GM12878 (cell line): ENCODE measurements at regions not wholly inside any gene's neighbourhood (a gene's known extent, or its start where the extent isn't known, plus 50 kb on each side); places are given as distances from the start of the nearest gene placed in this dataset.

ENCODE experiments used
- ATAC-seq: fragments of 200-7000 bp; cut with Tn5 transposase; 3 replicates; pipeline ENCODE4 v1.9.1; 2020; ENCODE audit warnings: mild to moderate bottlenecking, moderate library complexity
- BruUV-seq: library from RNA; stranded (reverse); fragments of 400-500 nt; replicated peaks from 2 replicates; lab custom pipeline; 2021; lab: Mats Ljungman, UMichigan
- CTCF ChIA-PET: fragments of 300-600 bp; sonication (Branson Sonifier 250); formaldehyde crosslinking; extraction: SDS; loops from one replicate; lab custom pipeline; 2021; ENCODE audit warnings: inconsistent platforms; lab: Yijun Ruan, JAX
- POLR2A ChIA-PET: fragments of 350-600 bp; formaldehyde crosslinking; extraction: SDS; loops from one replicate; lab custom pipeline; 2021; ENCODE audit warnings: inconsistent platforms; lab: Charles Lee
- RAD21 ChIA-PET: fragments of 300-600 bp; sonication (Branson Sonifier 250); formaldehyde crosslinking; loops from one replicate; lab custom pipeline; 2023; ENCODE audit warnings: antibody characterized with exemption; ENCODE audit not compliant: unreplicated experiment; lab: Charles Lee
- SMC1A ChIA-PET: fragments of 300-600 bp; sonication (Branson Sonifier 250); formaldehyde crosslinking; loops from one replicate; lab custom pipeline; 2023; ENCODE audit not compliant: unreplicated experiment, uncharacterized antibody; lab: Charles Lee
- DNase-seq: peaks from one replicate; pipeline ENCODE4 v3.0.0-alpha.2; 2011; ENCODE audit warnings: low read depth, low spot score
- FAIRE-seq: peaks from 3 replicates; lab custom pipeline; 2011; peaks lifted over from hg19 to GRCh38; lab: Jason Lieb, UNC
- H2AFZ ChIP-seq: 2 replicates; pipeline ENCODE4 v1.6.0; 2011; ENCODE audit warnings: low read depth, low read length, control low read depth; ENCODE audit not compliant: control insufficient read depth
- H3K27ac ChIP-seq: 2 replicates; pipeline ENCODE4 v1.5.1; 2011; ENCODE audit warnings: control low read depth; ENCODE audit not compliant: control insufficient read depth, insufficient read depth
- H3K27me3 ChIP-seq, 2 experiments: replicated peaks in 1 of 2; 2 replicates each; pipeline versions ENCODE4 v1.6.0 to v1.6.1; 2011; ENCODE audit warnings: low read length in 1 of 2; ENCODE audit not compliant: control insufficient read depth in 2 of 2, insufficient read depth in 2 of 2
- H3K36me3 ChIP-seq, 2 experiments: 2 replicates each; pipeline ENCODE4 v1.5.1; 2011; ENCODE audit warnings: low read length in 1 of 2; ENCODE audit not compliant: control insufficient read depth in 2 of 2, insufficient read depth in 2 of 2
- H3K4me1 ChIP-seq: 2 replicates; pipeline ENCODE4 v1.6.1; 2011; ENCODE audit warnings: mild to moderate bottlenecking, low read length, moderate library complexity, mixed read lengths; ENCODE audit not compliant: control insufficient read depth, insufficient read depth
- H3K4me2 ChIP-seq: 2 replicates; pipeline ENCODE4 v1.6.0; 2011; ENCODE audit warnings: control low read depth; ENCODE audit not compliant: control insufficient read depth, insufficient read depth
- H3K4me3 ChIP-seq: fragments of 200-600 bp; sonication (generic); 2 replicates; pipeline ENCODE4 v1.5.1; 2016
- H3K79me2 ChIP-seq: 2 replicates; pipeline ENCODE4 v1.6.0; 2011; ENCODE audit warnings: low read length; ENCODE audit not compliant: control insufficient read depth, insufficient read depth
- H3K9ac ChIP-seq: 2 replicates; pipeline ENCODE4 v1.8.0; 2011; ENCODE audit warnings: low read length, control low read depth, mixed read lengths; ENCODE audit not compliant: control insufficient read depth, insufficient read depth
- H3K9me3 ChIP-seq: replicated peaks from 3 replicates; pipeline ENCODE4 v1.5.1; 2011; ENCODE audit warnings: mild to moderate bottlenecking, low read length; ENCODE audit not compliant: control insufficient read depth, insufficient read depth
- H4K20me1 ChIP-seq: 2 replicates; pipeline ENCODE4 v1.6.0; 2011; ENCODE audit not compliant: control insufficient read depth, insufficient read depth
- CBX3 ChIP-seq: fragments of 200-600 bp; sonication (generic); IDR thresholded peaks from 2 replicates; pipeline ENCODE4 v1.6.1; 2016; ENCODE audit warnings: low read depth, borderline replicate concordance
- CTCF ChIP-seq, 3 experiments: IDR thresholded peaks in 2 of 3; conservative IDR thresholded peaks in 1 of 3; 2 replicates each; pipeline ENCODE4 v1.5.1; 2011; ENCODE audit warnings: low read depth in 3 of 3, low read length in 3 of 3, mild to moderate bottlenecking in 3 of 3, control low read depth in 2 of 3, moderate library complexity in 2 of 3, inconsistent platforms in 1 of 3, mixed read lengths in 1 of 3; ENCODE audit not compliant: control insufficient read depth in 2 of 3, insufficient read depth in 1 of 3; ENCODE audit errors: extremely low read depth in 1 of 3
- EED ChIP-seq: sonication (generic); IDR thresholded peaks from 2 replicates; pipeline ENCODE4 v1.6.1; 2016; ENCODE audit warnings: antibody characterized with exemption, low read depth
- ESRRA ChIP-seq: IDR thresholded peaks from 2 replicates; pipeline ENCODE4 v1.6.1; 2012; ENCODE audit warnings: mild to moderate bottlenecking, low read length, improper control_type of control experiment
- GATAD2B ChIP-seq: fragments of 450-650 bp; conservative IDR thresholded peaks from 2 replicates; pipeline ENCODE4 v1.6.1; 2017; ENCODE audit warnings: low read depth, mild to moderate bottlenecking, moderate library complexity
- HDGF ChIP-seq: fragments of 450-650 bp; IDR thresholded peaks from 2 replicates; pipeline ENCODE4 v1.6.1; 2016; ENCODE audit warnings: antibody characterized with exemption
- JUNB ChIP-seq: IDR thresholded peaks from 2 replicates; pipeline ENCODE4 v1.6.1; 2016; ENCODE audit warnings: antibody characterized with exemption, mild to moderate bottlenecking
- SMAD1 ChIP-seq: fragments of 450-650 bp; IDR thresholded peaks from 2 replicates; pipeline ENCODE4 v1.6.1; 2018; ENCODE audit warnings: mild to moderate bottlenecking, low read depth; ENCODE audit not compliant: partially characterized antibody
- SUZ12 ChIP-seq: fragments of 200-600 bp; sonication (generic); IDR thresholded peaks from one replicate; pipeline ENCODE4 v1.6.1; 2018; ENCODE audit warnings: antibody characterized with exemption, mild to moderate bottlenecking; ENCODE audit not compliant: unreplicated experiment
- WRNIP1 ChIP-seq: IDR thresholded peaks from 2 replicates; pipeline ENCODE4 v1.6.1; 2011; ENCODE audit warnings: low read depth, low read length, improper control_type of control experiment, borderline replicate concordance
- ZSCAN29 ChIP-seq: fragments of 450-650 bp; IDR thresholded peaks from 2 replicates; pipeline ENCODE4 v1.6.1; 2017; ENCODE audit warnings: mild to moderate bottlenecking, moderate library complexity
- WGBS: methylation state at CpG from one replicate; pipeline ENCODE4 v1.1.6; 2016; ENCODE audit warnings: low lambda C conversion rate; ENCODE audit not compliant: insufficient replicate concordance, insufficient coverage; ENCODE audit errors: missing lambda C conversion rate; 5-methylcytosine and 5-hydroxymethylcytosine counted together
- in situ Hi-C: fragments of 300-500 bp; cut with MboI; formaldehyde crosslinking; loops from 9 replicates; pipeline ENCODE4 v1.14.3; 2018; ENCODE audit warnings: mixed read lengths
- intact Hi-C: fragments of 100-400 bp; cut with micrococcal nuclease; formaldehyde crosslinking; loops from one replicate; pipeline ENCODE4 v1.14.2; 2022; ENCODE audit not compliant: unreplicated experiment
- TF ChIP-seq, protein P1 (sequence below): IDR thresholded peaks from 2 replicates; pipeline ENCODE4 v1.6.1; 2012; ENCODE audit warnings: low read length, inconsistent platforms

- POLR2A ChIA-PET = no interaction called here
- Histone ChIP-seq H3K27me3 (no peaks in the 10 kb centered on the region), H3K36me3 (no peaks in the 10 kb centered on the region), H3K4me2 (no peak overlapping the region), H4K20me1 (no peaks in the 10 kb centered on the region), H3K27ac (no peak overlapping the region), H3K4me3 (no peak overlapping the region), H2AFZ (no peak overlapping the region), H3K79me2 (no peaks in the 10 kb centered on the region), H3K9me3 (no peaks in the 10 kb centered on the region), H3K4me1 (no peaks in the 10 kb centered on the region), H3K9ac (no peak overlapping the region)
- WGBS = 12% methylated on average over 2 of the region's 2 CpGs
- TF ChIP-seq, protein P1, sequence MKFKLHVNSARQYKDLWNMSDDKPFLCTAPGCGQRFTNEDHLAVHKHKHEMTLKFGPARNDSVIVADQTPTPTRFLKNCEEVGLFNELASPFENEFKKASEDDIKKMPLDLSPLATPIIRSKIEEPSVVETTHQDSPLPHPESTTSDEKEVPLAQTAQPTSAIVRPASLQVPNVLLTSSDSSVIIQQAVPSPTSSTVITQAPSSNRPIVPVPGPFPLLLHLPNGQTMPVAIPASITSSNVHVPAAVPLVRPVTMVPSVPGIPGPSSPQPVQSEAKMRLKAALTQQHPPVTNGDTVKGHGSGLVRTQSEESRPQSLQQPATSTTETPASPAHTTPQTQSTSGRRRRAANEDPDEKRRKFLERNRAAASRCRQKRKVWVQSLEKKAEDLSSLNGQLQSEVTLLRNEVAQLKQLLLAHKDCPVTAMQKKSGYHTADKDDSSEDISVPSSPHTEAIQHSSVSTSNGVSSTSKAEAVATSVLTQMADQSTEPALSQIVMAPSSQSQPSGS = no peak
- no peak for TF ChIP-seq WRNIP1
- TF ChIP-seq SUZ12 = no peak
- no peak for TF ChIP-seq JUNB
- no peak for TF ChIP-seq SMAD1
- TF ChIP-seq ZSCAN29 = no peak
- TF ChIP-seq EED = no peak
- no peak for TF ChIP-seq CTCF (IDR thresholded peaks at IDR 0.05 in 2 of 3, conservative IDR thresholded peaks at IDR 0.05 in 1 of 3; ENCODE audit: control insufficient read depth in 2 of 3, extremely low read depth in 1 of 3, insufficient read depth in 1 of 3, low read depth in 3 of 3, low read length in 3 of 3)
- no peak for TF ChIP-seq ESRRA
- TF ChIP-seq GATAD2B = no peak
- TF ChIP-seq HDGF = no peak
- TF ChIP-seq CBX3 = no peak
- CTCF ChIA-PET = no interaction called here
- intact Hi-C loops (no loop called here), in situ Hi-C loops (no loop called here)
- no TSS peak for BruUV-seq
- SMC1A ChIA-PET = no interaction called here
- FAIRE-seq (no peak), ATAC-seq (no peak), DNase-seq (no peak)
- RAD21 ChIA-PET = no interaction called here
These were observed 275.8 kb downstream of the MN1 start for GRCh38 chr22:27525711-27526110.
